H1 (cell line): ENCODE measurements at regions not wholly inside any gene's neighbourhood (a gene's known extent, or its start where the extent isn't known, plus 50 kb on each side); places are given as distances from the start of the nearest gene placed in this dataset.

ENCODE experiments used
- CTCF ChIA-PET: fragments of 300-600 bp; sonication (Branson Sonifier 250); formaldehyde crosslinking; loops from one replicate; lab custom pipeline; 2021; ENCODE audit not compliant: partially characterized antibody; lab: Charles Lee
- POLR2A ChIA-PET: fragments of 300-600 bp; sonication (Branson Sonifier 250); formaldehyde crosslinking; loops from one replicate; lab custom pipeline; 2021; ENCODE audit warnings: inconsistent platforms; ENCODE audit not compliant: partially characterized antibody; lab: Charles Lee
- DNase-seq, 2 experiments: peaks; one replicate each; pipeline versions ENCODE4 v3.0.0 to v3.0.0-alpha.2; 2010 to 2022; ENCODE audit warnings: low spot score in 2 of 2, low read depth in 1 of 2, mixed read lengths in 1 of 2
- FAIRE-seq: peaks from 2 replicates; lab custom pipeline; 2011; peaks lifted over from hg19 to GRCh38; lab: Jason Lieb, UNC
- H2AFZ ChIP-seq: 2 replicates; pipeline ENCODE4 v1.8.1; 2012; ENCODE audit warnings: low read length, inconsistent platforms
- H2AK5ac ChIP-seq: 2 replicates; pipeline ENCODE4 v1.6.1; 2013; ENCODE audit warnings: low read depth, low read length
- H2BK120ac ChIP-seq: replicated peaks from 2 replicates; pipeline ENCODE3; 2013; ENCODE audit warnings: low read depth, low read length, inconsistent platforms
- H2BK12ac ChIP-seq: 2 replicates; pipeline ENCODE4 v1.6.1; 2013; ENCODE audit warnings: low read depth, low read length
- H2BK15ac ChIP-seq: 2 replicates; pipeline ENCODE4 v1.6.1; 2013; ENCODE audit warnings: low read length
- H2BK20ac ChIP-seq: 2 replicates; pipeline ENCODE4 v1.6.1; 2013; ENCODE audit warnings: low read length
- H2BK5ac ChIP-seq: 2 replicates; pipeline ENCODE4 v1.6.1; 2013; ENCODE audit warnings: low read depth, low read length
- H3K14ac ChIP-seq: 2 replicates; pipeline ENCODE4 v1.6.1; 2013; ENCODE audit warnings: inconsistent platforms; ENCODE audit not compliant: insufficient read length
- H3K18ac ChIP-seq: 2 replicates; pipeline ENCODE4 v1.6.1; 2013; ENCODE audit warnings: low read length; ENCODE audit errors: extremely low read depth
- H3K23ac ChIP-seq: 2 replicates; pipeline ENCODE4 v1.6.1; 2013; ENCODE audit warnings: inconsistent platforms; ENCODE audit not compliant: insufficient read length
- H3K23me2 ChIP-seq: 2 replicates; pipeline ENCODE4 v1.6.1; 2013; ENCODE audit warnings: low read depth, low read length
- H3K27ac ChIP-seq: 2 replicates; pipeline ENCODE4 v1.6.1; 2011; ENCODE audit warnings: low read depth, low read length, inconsistent platforms
- H3K27me3 ChIP-seq, 4 experiments: replicated peaks in 1 of 4; 1 replicate in 1 of 4; 2 replicates in 3 of 4; pipeline versions ENCODE4 v1.6.1 to v1.8.1; 2011 to 2013; ENCODE audit warnings: low read length in 3 of 4, mild to moderate bottlenecking in 3 of 4, inconsistent platforms in 2 of 4, mixed read lengths in 2 of 4, moderate library complexity in 1 of 4; ENCODE audit not compliant: control insufficient read depth in 3 of 4, insufficient read depth in 3 of 4; ENCODE audit errors: extremely low read depth in 1 of 4
- H3K36me3 ChIP-seq, 4 experiments: 2 replicates each; pipeline versions ENCODE4 v1.6.1 to v1.8.1; 2011 to 2013; ENCODE audit warnings: mild to moderate bottlenecking in 4 of 4, low read length in 3 of 4, moderate library complexity in 2 of 4, control low read depth in 1 of 4, inconsistent platforms in 1 of 4; ENCODE audit not compliant: insufficient read depth in 4 of 4, control insufficient read depth in 2 of 4
- H3K4ac ChIP-seq: replicated peaks from 2 replicates; pipeline ENCODE3; 2013; ENCODE audit warnings: low read length, low read depth, mixed read lengths, inconsistent platforms; ENCODE audit not compliant: insufficient read length
- H3K4me1 ChIP-seq, 4 experiments: replicated peaks in 1 of 4; 1 replicate in 1 of 4; 2 replicates in 3 of 4; pipeline versions ENCODE4 v1.6.1 to v1.8.1; 2011 to 2013; ENCODE audit warnings: low read length in 3 of 4, inconsistent platforms in 2 of 4, mixed read lengths in 1 of 4; ENCODE audit not compliant: insufficient read depth in 4 of 4, control insufficient read depth in 3 of 4
- H3K4me2 ChIP-seq, 2 experiments: 2 replicates each; pipeline versions ENCODE4 v1.6.1 to v1.8.1; 2011 to 2013; ENCODE audit warnings: low read depth in 2 of 2, low read length in 2 of 2, control low read depth in 1 of 2, inconsistent platforms in 1 of 2, mild to moderate bottlenecking in 1 of 2; ENCODE audit not compliant: insufficient read depth in 1 of 2
- H3K4me3 ChIP-seq, 4 experiments: fragments of 200-600, 300-600 bp in 1 of 4; sonication (generic), shearing (Covaris generic), sonication (Bioruptor Twin) in 1 of 4; 2 replicates each; pipeline versions ENCODE4 v1.5.1 to v1.8.1; 2011 to 2016; ENCODE audit warnings: low read length in 4 of 4, low read depth in 3 of 4, control low read depth in 2 of 4, inconsistent platforms in 2 of 4, mild to moderate bottlenecking in 2 of 4, mixed read lengths in 1 of 4, moderate library complexity in 1 of 4; ENCODE audit not compliant: insufficient read depth in 2 of 4; ENCODE audit errors: extremely low read depth in 1 of 4
- H3K56ac ChIP-seq: replicated peaks from 2 replicates; pipeline ENCODE3; 2013; ENCODE audit warnings: low read depth, mild to moderate bottlenecking, mixed read lengths, low read length, inconsistent platforms; ENCODE audit not compliant: insufficient read length
- H3K79me1 ChIP-seq: 2 replicates; pipeline ENCODE4 v1.6.1; 2013; ENCODE audit warnings: low read depth, low read length, control low read depth
- H3K79me2 ChIP-seq, 2 experiments: 2 replicates each; pipeline versions ENCODE4 v1.6.1 to v1.8.1; 2012 to 2013; ENCODE audit warnings: low read length in 2 of 2, mild to moderate bottlenecking in 2 of 2, inconsistent platforms in 1 of 2; ENCODE audit not compliant: insufficient read depth in 2 of 2, control insufficient read depth in 1 of 2
- H3K9ac ChIP-seq, 4 experiments: replicated peaks in 1 of 4; 1 replicate in 1 of 4; 2 replicates in 3 of 4; pipeline versions ENCODE4 v1.6.1 to v1.8.1; 2011 to 2013; ENCODE audit warnings: low read depth in 3 of 4, low read length in 3 of 4, control low read depth in 2 of 4, mild to moderate bottlenecking in 2 of 4, moderate library complexity in 2 of 4, inconsistent platforms in 1 of 4; ENCODE audit errors: extremely low read depth in 1 of 4
- H3K9me3 ChIP-seq, 2 experiments: 2 replicates each; pipeline versions ENCODE4 v1.6.1 to v1.8.1; 2012 to 2013; ENCODE audit warnings: mild to moderate bottlenecking in 2 of 2, moderate library complexity in 2 of 2, control low read depth in 1 of 2, inconsistent platforms in 1 of 2, low read depth in 1 of 2, low read length in 1 of 2, mixed read lengths in 1 of 2; ENCODE audit not compliant: insufficient read depth in 2 of 2
- H4K20me1 ChIP-seq, 2 experiments: replicated peaks in 1 of 2; 2 replicates each; pipeline versions ENCODE3 to v1.8.1; 2011 to 2013; ENCODE audit warnings: inconsistent platforms in 2 of 2, low read length in 2 of 2, mild to moderate bottlenecking in 1 of 2; ENCODE audit not compliant: insufficient read depth in 2 of 2, control insufficient read depth in 1 of 2
- H4K5ac ChIP-seq: 2 replicates; pipeline ENCODE4 v1.6.1; 2013; ENCODE audit warnings: low read length, low read depth, mixed read lengths, inconsistent platforms; ENCODE audit not compliant: insufficient read length
- H4K8ac ChIP-seq: 2 replicates; pipeline ENCODE4 v1.8.0; 2013; ENCODE audit warnings: mild to moderate bottlenecking, moderate library complexity, low read length, inconsistent platforms; ENCODE audit not compliant: insufficient read depth; ENCODE audit errors: extremely low read depth
- H4K91ac ChIP-seq: replicated peaks from 2 replicates; pipeline ENCODE3; 2013; ENCODE audit warnings: low read length, mixed read lengths, inconsistent platforms; ENCODE audit not compliant: insufficient read length
- CEBPB ChIP-seq: IDR thresholded peaks from 2 replicates; pipeline ENCODE4 v1.6.1; 2012; ENCODE audit warnings: low read depth, low read length
- HDAC2 ChIP-seq, 2 experiments: fragments of 300-600 bp in 1 of 2; sonication (generic) in 1 of 2; IDR thresholded peaks; 2 replicates each; pipeline ENCODE4 v1.6.1; 2011 to 2012; ENCODE audit warnings: low read depth in 2 of 2, low read length in 2 of 2, mild to moderate bottlenecking in 2 of 2, moderate library complexity in 2 of 2, borderline replicate concordance in 1 of 2, inconsistent platforms in 1 of 2
- SRF ChIP-seq: IDR thresholded peaks from 2 replicates; pipeline ENCODE4 v1.6.1; 2011; ENCODE audit warnings: mild to moderate bottlenecking, low read depth, low read length, moderate library complexity
- WGBS, 2 experiments: shearing (Covaris generic) in 1 of 2; methylation state at CpG; one replicate each; pipeline versions ENCODE4 v1.1.6 to v1.1.7; 2013 to 2015; ENCODE audit warnings: low lambda C conversion rate in 2 of 2, mixed read lengths in 2 of 2, inconsistent platforms in 1 of 2, low coverage in 1 of 2, missing lambda C conversion rate in 1 of 2; ENCODE audit not compliant: insufficient replicate concordance in 2 of 2, insufficient coverage in 1 of 2, insufficient read length in 1 of 2; ENCODE audit errors: extremely low coverage in 1 of 2, missing lambda C conversion rate in 1 of 2; 5-methylcytosine and 5-hydroxymethylcytosine counted together

GRCh38 chr3:195007151-195007550 lies 263.8 kb downstream of the XXYLT1 start:
- H3K23me2 ChIP-seq, result no peaks in the 10 kb centered on the region
- no peak overlapping the region for H3K9ac ChIP-seq
- no peak overlapping the region for H2AFZ ChIP-seq
- H3K4me3 ChIP-seq, result no peak overlapping the region
- H3K79me1 ChIP-seq, result no peaks in the 10 kb centered on the region
- no peaks in the 10 kb centered on the region for H3K36me3 ChIP-seq
- peaks cover 0 to 6% (median 2%) of the 10 kb centered on the region in 4 experiments; a peak in 4 of 7 replicates for H3K4me1 ChIP-seq
- H4K20me1 ChIP-seq, result no peaks in the 10 kb centered on the region
- no peak overlapping the region for H3K18ac ChIP-seq
- H2BK12ac ChIP-seq, result no peak overlapping the region
- no peak overlapping the region for H3K56ac ChIP-seq
- ChIA-PET CTCF (interaction anchor here (0.8 to 2.0 kb wide), 6 partner anchors 14 to 335 kb away, joined by 3 to 8 read pairs (median 4); partner anchors contain the start of gene LSG1), POLR2A (no interaction called here)
- H3K4me2 ChIP-seq, result no peak overlapping the region
- no peak for TF ChIP-seq HDAC2 (IDR thresholded peaks at IDR 0.05; ENCODE audit: borderline replicate concordance in 1 of 2, low read depth in 2 of 2, low read length in 2 of 2)
- no peak for TF ChIP-seq SRF
- no peak for TF ChIP-seq CEBPB
- no peak overlapping the region for H3K27ac ChIP-seq
- H3K14ac ChIP-seq, result no peak overlapping the region
- H2BK15ac ChIP-seq, result no peak overlapping the region
- H3K79me2 ChIP-seq, result no peaks in the 10 kb centered on the region
- DNase-seq (no peak), FAIRE-seq (no peak)
- H2AK5ac ChIP-seq, result no peak overlapping the region
- H4K5ac ChIP-seq, result no peak overlapping the region
- H2BK20ac ChIP-seq, result no peak overlapping the region
- 93% methylated on average over 5 of the region's 5 CpGs; no CpG with 5 or more reads in 1 of the 2 experiments for WGBS, 2 experiments
- no peak overlapping the region for H3K4ac ChIP-seq
- H3K23ac ChIP-seq, result no peak overlapping the region
- H3K27me3 ChIP-seq, result no peaks in the 10 kb centered on the region
- H4K8ac ChIP-seq, result no peak overlapping the region
- H2BK5ac ChIP-seq, result no peak overlapping the region
- H4K91ac ChIP-seq, result no peak overlapping the region
- no peak overlapping the region for H2BK120ac ChIP-seq
- peaks cover 7% of the 10 kb centered on the region in 2 experiments for H3K9me3 ChIP-seq
